ENCODE measurements at regions not wholly inside any gene's neighbourhood (a gene's known extent, or its start where the extent isn't known, plus 50 kb on each side); places are given as distances from the start of the nearest gene placed in this dataset.

DNA sequence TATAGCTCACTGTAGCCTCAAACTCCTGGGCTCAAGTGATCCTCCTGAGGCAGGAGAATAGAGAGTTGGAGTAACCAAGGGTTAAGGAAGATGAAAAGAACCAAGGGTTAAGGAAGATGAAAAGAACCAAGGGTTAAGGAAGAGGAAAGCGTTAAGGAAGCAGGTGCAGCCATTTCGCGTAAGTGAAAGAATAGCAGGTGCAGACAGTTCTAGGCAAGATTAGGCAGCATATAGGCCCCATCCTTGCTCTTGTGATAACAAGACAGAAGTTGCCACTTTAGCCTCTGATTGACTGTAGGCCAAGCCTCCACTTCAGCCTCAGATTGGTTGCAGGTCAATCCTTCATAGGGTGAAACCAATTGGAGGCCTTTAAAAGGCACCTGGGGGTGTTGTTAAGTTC lies 677.4 kb downstream of the PDCD6IP start:
- POLR2A ChIA-PET, result no interaction called here
- DNase-seq (ENCODE audit: low read depth), result no peak
- CTCF ChIA-PET, result no interaction called here
- TF ChIP-seq, protein P1, sequence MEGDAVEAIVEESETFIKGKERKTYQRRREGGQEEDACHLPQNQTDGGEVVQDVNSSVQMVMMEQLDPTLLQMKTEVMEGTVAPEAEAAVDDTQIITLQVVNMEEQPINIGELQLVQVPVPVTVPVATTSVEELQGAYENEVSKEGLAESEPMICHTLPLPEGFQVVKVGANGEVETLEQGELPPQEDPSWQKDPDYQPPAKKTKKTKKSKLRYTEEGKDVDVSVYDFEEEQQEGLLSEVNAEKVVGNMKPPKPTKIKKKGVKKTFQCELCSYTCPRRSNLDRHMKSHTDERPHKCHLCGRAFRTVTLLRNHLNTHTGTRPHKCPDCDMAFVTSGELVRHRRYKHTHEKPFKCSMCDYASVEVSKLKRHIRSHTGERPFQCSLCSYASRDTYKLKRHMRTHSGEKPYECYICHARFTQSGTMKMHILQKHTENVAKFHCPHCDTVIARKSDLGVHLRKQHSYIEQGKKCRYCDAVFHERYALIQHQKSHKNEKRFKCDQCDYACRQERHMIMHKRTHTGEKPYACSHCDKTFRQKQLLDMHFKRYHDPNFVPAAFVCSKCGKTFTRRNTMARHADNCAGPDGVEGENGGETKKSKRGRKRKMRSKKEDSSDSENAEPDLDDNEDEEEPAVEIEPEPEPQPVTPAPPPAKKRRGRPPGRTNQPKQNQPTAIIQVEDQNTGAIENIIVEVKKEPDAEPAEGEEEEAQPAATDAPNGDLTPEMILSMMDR (IDR thresholded peaks at IDR 0.05; ENCODE audit: insufficient read depth, low read depth, low read length), result no peak
- H3K4me3 ChIP-seq (ENCODE audit: low read depth, low read length), result no peak overlapping the region
- no peaks in the 10 kb centered on the region for H3K36me3 ChIP-seq (ENCODE audit: control insufficient read depth, insufficient read depth, low read length)
- no peaks in the 10 kb centered on the region for H3K27me3 ChIP-seq (ENCODE audit: control insufficient read depth, insufficient read depth, low read length)

DNA sequence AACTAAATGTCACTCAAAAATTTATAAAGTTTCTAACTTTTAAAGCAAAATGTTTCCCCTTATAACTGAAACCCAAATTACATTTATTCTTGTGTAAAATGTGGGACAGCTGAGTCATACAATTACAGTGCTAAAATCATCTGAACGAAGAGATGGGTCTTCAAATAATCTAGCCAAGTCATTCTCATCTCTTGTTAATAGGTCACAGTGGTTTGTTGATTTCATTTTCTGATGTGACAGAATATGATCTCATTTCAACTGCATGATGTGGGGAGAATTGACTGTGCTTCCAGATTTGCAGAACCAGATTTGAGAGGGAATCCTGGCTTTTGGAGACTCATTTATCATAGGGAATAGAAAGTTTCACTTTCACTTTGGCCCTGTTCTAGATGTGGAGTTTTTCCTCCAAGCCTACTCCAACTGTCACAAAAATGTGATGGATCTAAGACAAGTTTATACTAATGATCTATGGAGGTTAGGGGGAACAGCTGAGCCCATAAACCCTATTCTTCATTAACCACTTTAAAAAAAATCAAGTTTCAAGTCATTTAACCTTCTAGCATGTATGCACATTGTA lies 685.0 kb downstream of the PDCD6IP start:
- POLR2A ChIA-PET, result no interaction called here
- no peak for DNase-seq (ENCODE audit: low read depth)
- TF ChIP-seq, protein P1 (IDR thresholded peaks at IDR 0.05; ENCODE audit: insufficient read depth, low read depth, low read length), result no peak
- no peaks in the 10 kb centered on the region for H3K27me3 ChIP-seq (ENCODE audit: control insufficient read depth, insufficient read depth, low read length)
- no peaks in the 10 kb centered on the region for H3K36me3 ChIP-seq (ENCODE audit: control insufficient read depth, insufficient read depth, low read length)
- CTCF ChIA-PET, result no interaction called here
- no peak overlapping the region for H3K4me3 ChIP-seq (ENCODE audit: low read depth, low read length)

DNA sequence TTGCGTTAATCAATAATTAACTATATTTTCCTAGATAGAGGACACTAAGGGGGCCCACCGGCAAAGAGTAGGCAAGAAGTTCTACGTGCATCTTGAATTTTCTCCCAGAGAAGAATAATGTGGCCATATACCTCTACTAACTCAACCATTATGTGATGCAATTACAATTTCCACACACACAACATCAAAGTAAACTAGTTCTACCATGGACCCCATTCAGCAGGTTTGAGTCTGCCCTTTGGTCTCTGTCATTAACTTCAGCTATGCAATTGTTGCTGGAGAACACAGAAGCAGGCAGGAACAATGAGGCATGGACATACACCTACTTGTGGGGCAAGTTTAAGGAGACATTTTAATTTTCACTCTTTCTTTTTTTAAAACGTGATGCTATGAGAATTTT lies 705.9 kb downstream of the PDCD6IP start:
- ChIA-PET CTCF (no interaction called here), POLR2A (no interaction called here)
- Histone ChIP-seq H3K4me3 (ENCODE audit: low read depth, low read length) (no peak overlapping the region), H3K27me3 (ENCODE audit: control insufficient read depth, insufficient read depth, low read length) (no peaks in the 10 kb centered on the region), H3K36me3 (ENCODE audit: control insufficient read depth, insufficient read depth, low read length) (no peaks in the 10 kb centered on the region)
- TF ChIP-seq, protein P1 (IDR thresholded peaks at IDR 0.05; ENCODE audit: insufficient read depth, low read depth, low read length), result no peak
- DNase-seq (ENCODE audit: low read depth), result no peak

DNA sequence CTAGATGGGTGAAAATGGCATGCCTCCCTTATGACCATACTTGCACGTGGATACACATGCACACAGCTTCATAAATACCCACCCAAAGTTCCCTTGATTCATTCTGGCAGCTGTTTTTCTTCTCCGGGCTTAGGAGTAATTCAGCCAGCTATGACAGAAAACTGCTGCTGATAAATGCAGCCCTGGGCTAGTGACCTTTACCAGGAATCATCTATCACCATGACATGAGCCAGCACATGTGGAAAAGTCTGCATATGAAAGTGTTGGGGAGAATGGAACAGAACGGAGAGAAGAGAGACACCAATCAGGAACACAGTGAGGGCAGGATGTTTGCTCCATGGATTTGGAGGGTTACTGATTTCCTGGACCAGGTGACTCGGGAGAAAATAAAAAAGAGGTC lies 706.3 kb downstream of the PDCD6IP start:
- Histone ChIP-seq H3K27me3 (ENCODE audit: control insufficient read depth, insufficient read depth, low read length) (no peaks in the 10 kb centered on the region), H3K36me3 (ENCODE audit: control insufficient read depth, insufficient read depth, low read length) (no peaks in the 10 kb centered on the region), H3K4me3 (ENCODE audit: low read depth, low read length) (no peak overlapping the region)
- POLR2A ChIA-PET, result no interaction called here
- CTCF ChIA-PET, result no interaction called here
- TF ChIP-seq, protein P1 (IDR thresholded peaks at IDR 0.05; ENCODE audit: insufficient read depth, low read depth, low read length), result no peak
- no peak for DNase-seq (ENCODE audit: low read depth)

DNA sequence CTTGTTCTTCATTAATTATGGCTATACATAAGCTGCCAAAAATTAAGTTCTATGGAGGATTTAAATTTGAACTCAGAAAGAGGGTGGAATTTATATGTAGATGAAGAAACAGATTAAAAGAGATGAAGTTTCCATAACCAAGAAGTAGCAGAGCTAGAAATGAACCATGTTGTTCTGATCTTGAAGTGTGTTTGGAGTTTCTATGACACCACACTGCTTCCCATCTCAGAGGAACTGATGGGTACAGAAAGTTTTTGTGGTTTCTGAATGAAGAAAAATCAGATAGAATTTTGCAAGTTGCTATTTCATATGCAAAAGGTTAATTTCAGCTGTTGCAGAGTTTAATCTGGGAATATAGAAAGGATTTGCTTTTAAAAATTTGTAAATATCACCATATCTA lies 710.3 kb downstream of the PDCD6IP start:
- ChIA-PET POLR2A (no interaction called here), CTCF (no interaction called here)
- TF ChIP-seq, protein P1 (IDR thresholded peaks at IDR 0.05; ENCODE audit: insufficient read depth, low read depth, low read length), result no peak
- H3K36me3 ChIP-seq (ENCODE audit: control insufficient read depth, insufficient read depth, low read length), result no peaks in the 10 kb centered on the region
- H3K4me3 ChIP-seq (ENCODE audit: low read depth, low read length), result no peak overlapping the region
- H3K27me3 ChIP-seq (ENCODE audit: control insufficient read depth, insufficient read depth, low read length), result no peaks in the 10 kb centered on the region
- DNase-seq (ENCODE audit: low read depth), result no peak

Measured in BJ (cell line).